C4-2B (cell line): ENCODE measurements at regions not wholly inside any gene's neighbourhood (a gene's known extent, or its start where the extent isn't known, plus 50 kb on each side); places are given as distances from the start of the nearest gene placed in this dataset.

Experiments
- ZFX ChIP-seq: fragments of 450-650 bp; IDR thresholded peaks from 2 replicates; pipeline ENCODE4 v1.6.1; 2017
- TF ChIP-seq, protein P1 (sequence below): fragments of 450-650 bp; conservative IDR thresholded peaks from 2 replicates; pipeline ENCODE4 v1.5.1; 2017; ENCODE audit warnings: mild to moderate bottlenecking

DNA sequence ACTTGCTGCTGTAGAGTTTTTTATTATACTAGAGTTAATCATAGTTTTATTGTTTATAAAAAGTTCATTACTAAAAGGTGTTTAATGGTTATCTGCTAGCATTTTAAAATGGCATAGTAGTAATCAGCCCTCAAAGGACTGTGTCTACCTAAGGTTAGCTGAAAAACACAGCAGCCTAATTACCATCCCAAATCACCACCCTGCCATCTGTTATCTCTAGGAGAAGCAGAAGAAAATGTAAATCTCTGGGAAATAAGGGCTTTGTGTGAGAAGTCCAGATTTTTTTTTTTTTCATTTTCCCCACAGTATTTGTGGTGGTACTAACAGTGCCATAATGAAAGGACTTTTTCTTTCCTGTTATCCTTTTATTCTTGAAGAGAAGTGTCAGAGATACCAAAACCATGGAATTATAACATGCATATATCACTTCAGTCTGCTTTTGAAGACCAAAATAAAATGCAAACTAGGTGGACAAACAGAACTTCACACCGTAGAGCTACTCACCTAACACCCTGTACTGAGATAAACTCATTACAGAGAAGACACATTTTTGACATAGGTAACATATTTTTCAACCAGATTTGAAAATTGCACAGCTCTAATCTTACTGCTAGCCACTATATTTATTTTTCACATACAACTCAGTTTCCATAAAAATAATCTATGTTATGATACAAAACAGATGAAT is 876.2 kb downstream of the C12orf50 start:
- TF ChIP-seq, protein P1, sequence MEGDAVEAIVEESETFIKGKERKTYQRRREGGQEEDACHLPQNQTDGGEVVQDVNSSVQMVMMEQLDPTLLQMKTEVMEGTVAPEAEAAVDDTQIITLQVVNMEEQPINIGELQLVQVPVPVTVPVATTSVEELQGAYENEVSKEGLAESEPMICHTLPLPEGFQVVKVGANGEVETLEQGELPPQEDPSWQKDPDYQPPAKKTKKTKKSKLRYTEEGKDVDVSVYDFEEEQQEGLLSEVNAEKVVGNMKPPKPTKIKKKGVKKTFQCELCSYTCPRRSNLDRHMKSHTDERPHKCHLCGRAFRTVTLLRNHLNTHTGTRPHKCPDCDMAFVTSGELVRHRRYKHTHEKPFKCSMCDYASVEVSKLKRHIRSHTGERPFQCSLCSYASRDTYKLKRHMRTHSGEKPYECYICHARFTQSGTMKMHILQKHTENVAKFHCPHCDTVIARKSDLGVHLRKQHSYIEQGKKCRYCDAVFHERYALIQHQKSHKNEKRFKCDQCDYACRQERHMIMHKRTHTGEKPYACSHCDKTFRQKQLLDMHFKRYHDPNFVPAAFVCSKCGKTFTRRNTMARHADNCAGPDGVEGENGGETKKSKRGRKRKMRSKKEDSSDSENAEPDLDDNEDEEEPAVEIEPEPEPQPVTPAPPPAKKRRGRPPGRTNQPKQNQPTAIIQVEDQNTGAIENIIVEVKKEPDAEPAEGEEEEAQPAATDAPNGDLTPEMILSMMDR, result no peak
- TF ChIP-seq ZFX, result no peak
